Activated naive CD4-positive, alpha-beta T cell treated with anti-CD3 and anti-CD28 coated beads for 36 hours (primary cell): ENCODE measurements at regions not wholly inside any gene's neighbourhood (a gene's known extent, or its start where the extent isn't known, plus 50 kb on each side); places are given as distances from the start of the nearest gene placed in this dataset.

Experiments
- CTCF ChIA-PET: fragments of 350-600 bp; sonication (Branson Sonifier 250); formaldehyde crosslinking; loops from one replicate; lab custom pipeline; 2021; ENCODE audit warnings: antibody characterized with exemption; lab: Charles Lee
- DNase-seq: peaks from one replicate; pipeline ENCODE4 v3.0.0-alpha.2; 2020
- H3K27ac Mint-ChIP-seq: one replicate; pipeline ENCODE4 v1.8.0; 2021; ENCODE audit warnings: mild to moderate bottlenecking, mixed read lengths
- H3K27me3 Mint-ChIP-seq: one replicate; pipeline ENCODE4 v1.8.0; 2021; ENCODE audit warnings: low read depth, mixed read lengths
- H3K36me3 Mint-ChIP-seq: one replicate; pipeline ENCODE4 v1.8.0; 2021; ENCODE audit warnings: low read depth, mixed read lengths
- H3K4me1 Mint-ChIP-seq: one replicate; pipeline ENCODE4 v1.8.0; 2021; ENCODE audit warnings: low read depth, mixed read lengths
- H3K4me3 Mint-ChIP-seq: one replicate; pipeline ENCODE4 v1.8.0; 2021; ENCODE audit warnings: mild to moderate bottlenecking, moderate library complexity, mixed read lengths
- H3K9me3 Mint-ChIP-seq: one replicate; pipeline ENCODE4 v1.8.0; 2021; ENCODE audit warnings: mixed read lengths
- intact Hi-C: fragments of 100-400 bp; cut with micrococcal nuclease; formaldehyde crosslinking; loops from one replicate; pipeline ENCODE4 v1.15.1; 2023

- no peak for DNase-seq
- Mint-ChIP-seq H3K27me3 (peaks cover 8% of the 10 kb centered on the region), H3K27ac (no peak overlapping the region), H3K9me3 (no peaks in the 10 kb centered on the region), H3K4me1 (no peaks in the 10 kb centered on the region), H3K4me3 (no peak overlapping the region), H3K36me3 (no peaks in the 10 kb centered on the region)
- CTCF ChIA-PET: no interaction called here
- intact Hi-C loops: no loop called here
Measured at GRCh38 chr14:56975521-56975920, 165.2 kb upstream of the OTX2 start.

- intact Hi-C loops: no loop called here
- H3K4me1 Mint-ChIP-seq: no peaks in the 10 kb centered on the region
- H3K27ac Mint-ChIP-seq: no peak overlapping the region
- peaks cover 4% of the 10 kb centered on the region for H3K9me3 Mint-ChIP-seq
- H3K27me3 Mint-ChIP-seq: peaks cover 7% of the 10 kb centered on the region
- no peak for DNase-seq
- H3K4me3 Mint-ChIP-seq: no peak overlapping the region
- CTCF ChIA-PET: no interaction called here
- H3K36me3 Mint-ChIP-seq: no peaks in the 10 kb centered on the region
Measured at GRCh38 chr14:56972948-56973347, 162.7 kb upstream of the OTX2 start.

GRCh38 chr14:56964895-56965294 lies 154.6 kb upstream of the OTX2 start:
- CTCF ChIA-PET: no interaction called here
- no peak overlapping the region for H3K4me3 Mint-ChIP-seq

GRCh38 chr14:56963381-56963780 lies 153.1 kb upstream of the OTX2 start:
- H3K27me3 Mint-ChIP-seq: peaks cover 12% of the 10 kb centered on the region
- CTCF ChIA-PET: no interaction called here
- no peaks in the 10 kb centered on the region for H3K36me3 Mint-ChIP-seq
- H3K27ac Mint-ChIP-seq: no peak overlapping the region
- DNase-seq: no peak
- H3K4me3 Mint-ChIP-seq: no peak overlapping the region
- intact Hi-C loops: no loop called here
- H3K9me3 Mint-ChIP-seq: no peaks in the 10 kb centered on the region
- no peaks in the 10 kb centered on the region for H3K4me1 Mint-ChIP-seq

More at GRCh38 chr14:56964895-56965294, 154.6 kb upstream of the OTX2 start:
- Mint-ChIP-seq H3K27ac (no peak overlapping the region), H3K4me1 (no peaks in the 10 kb centered on the region), H3K36me3 (no peaks in the 10 kb centered on the region), H3K9me3 (peaks cover 4% of the 10 kb centered on the region), H3K27me3 (peaks cover 7% of the 10 kb centered on the region)
- intact Hi-C loops: no loop called here
- DNase-seq: no peak

- H3K4me3 Mint-ChIP-seq: no peak overlapping the region
- H3K27me3 Mint-ChIP-seq: peaks cover 12% of the 10 kb centered on the region
- no peaks in the 10 kb centered on the region for H3K4me1 Mint-ChIP-seq
- CTCF ChIA-PET: no interaction called here
- DNase-seq: no peak
- no peaks in the 10 kb centered on the region for H3K9me3 Mint-ChIP-seq
- no peak overlapping the region for H3K27ac Mint-ChIP-seq
- no peaks in the 10 kb centered on the region for H3K36me3 Mint-ChIP-seq
- intact Hi-C loops: no loop called here
Measured at GRCh38 chr14:56962444-56963080, 152.3 kb upstream of the OTX2 start.

GRCh38 chr14:56959869-56960268 lies 149.6 kb upstream of the OTX2 start:
- DNase-seq: no peak
- Mint-ChIP-seq H3K4me1 (no peaks in the 10 kb centered on the region), H3K36me3 (no peaks in the 10 kb centered on the region), H3K27ac (no peak overlapping the region), H3K9me3 (no peaks in the 10 kb centered on the region), H3K4me3 (no peak overlapping the region), H3K27me3 (peaks cover 6% of the 10 kb centered on the region)
- CTCF ChIA-PET: no interaction called here
- intact Hi-C loops: no loop called here

- DNase-seq: no peak
- CTCF ChIA-PET: no interaction called here
- Mint-ChIP-seq H3K4me3 (no peak overlapping the region), H3K9me3 (no peaks in the 10 kb centered on the region), H3K36me3 (no peaks in the 10 kb centered on the region), H3K27ac (no peak overlapping the region), H3K27me3 (peaks cover 6% of the 10 kb centered on the region), H3K4me1 (no peaks in the 10 kb centered on the region)
- intact Hi-C loops: no loop called here
Measured at GRCh38 chr14:56959121-56959520, 148.8 kb upstream of the OTX2 start.

- no peaks in the 10 kb centered on the region for H3K4me1 Mint-ChIP-seq
- CTCF ChIA-PET: no interaction called here
- H3K9me3 Mint-ChIP-seq: no peaks in the 10 kb centered on the region
- H3K36me3 Mint-ChIP-seq: no peaks in the 10 kb centered on the region
- intact Hi-C loops: no loop called here
- H3K27ac Mint-ChIP-seq: no peak overlapping the region
- peaks cover 6% of the 10 kb centered on the region for H3K27me3 Mint-ChIP-seq
- H3K4me3 Mint-ChIP-seq: no peak overlapping the region
- no peak for DNase-seq
Measured at GRCh38 chr14:56956182-56956581, 145.9 kb upstream of the OTX2 start.

GRCh38 chr14:56955745-56956144 lies 145.5 kb upstream of the OTX2 start:
- Mint-ChIP-seq H3K4me3 (no peak overlapping the region), H3K36me3 (no peaks in the 10 kb centered on the region), H3K27ac (no peak overlapping the region), H3K9me3 (no peaks in the 10 kb centered on the region), H3K27me3 (peaks cover 6% of the 10 kb centered on the region), H3K4me1 (no peaks in the 10 kb centered on the region)
- no peak for DNase-seq
- intact Hi-C loops: no loop called here
- CTCF ChIA-PET: no interaction called here

- CTCF ChIA-PET: no interaction called here
- no peak for DNase-seq
- H3K4me3 Mint-ChIP-seq: no peak overlapping the region
- H3K9me3 Mint-ChIP-seq: no peaks in the 10 kb centered on the region
- no peaks in the 10 kb centered on the region for H3K4me1 Mint-ChIP-seq
- H3K27ac Mint-ChIP-seq: no peak overlapping the region
- peaks cover 3% of the 10 kb centered on the region for H3K27me3 Mint-ChIP-seq
- no peaks in the 10 kb centered on the region for H3K36me3 Mint-ChIP-seq
- intact Hi-C loops: no loop called here
Measured at GRCh38 chr14:56953884-56954283, 143.6 kb upstream of the OTX2 start.

- no peak for DNase-seq
- Mint-ChIP-seq H3K9me3 (no peaks in the 10 kb centered on the region), H3K36me3 (no peaks in the 10 kb centered on the region), H3K27me3 (peaks cover 3% of the 10 kb centered on the region), H3K27ac (no peak overlapping the region), H3K4me3 (no peak overlapping the region), H3K4me1 (no peaks in the 10 kb centered on the region)
- intact Hi-C loops: no loop called here
- CTCF ChIA-PET: interaction anchor here (0.6 kb wide), 1 partner anchor 117 kb away, joined by 4 read pairs; no protein-coding TSS in a partner anchor
Measured at GRCh38 chr14:56952766-56953473, 142.6 kb upstream of the OTX2 start.

- Mint-ChIP-seq H3K36me3 (no peaks in the 10 kb centered on the region), H3K9me3 (no peaks in the 10 kb centered on the region), H3K4me1 (no peaks in the 10 kb centered on the region), H3K27ac (no peak overlapping the region), H3K27me3 (peaks cover 8% of the 10 kb centered on the region), H3K4me3 (no peak overlapping the region)
- intact Hi-C loops: no loop called here
- CTCF ChIA-PET: interaction anchor here (0.6 kb wide), 1 partner anchor 54 kb away, joined by 3 read pairs; no protein-coding TSS in a partner anchor
- DNase-seq: no peak
Measured at GRCh38 chr14:56949828-56950227, 139.5 kb upstream of the OTX2 start.

GRCh38 chr14:56945291-56945690 lies 135.0 kb upstream of the OTX2 start:
- no peaks in the 10 kb centered on the region for H3K36me3 Mint-ChIP-seq
- peaks cover 4% of the 10 kb centered on the region for H3K9me3 Mint-ChIP-seq
- H3K27ac Mint-ChIP-seq: no peak overlapping the region
- intact Hi-C loops: no loop called here
- peaks cover 21% of the 10 kb centered on the region for H3K27me3 Mint-ChIP-seq
- no peak for DNase-seq
- H3K4me1 Mint-ChIP-seq: no peaks in the 10 kb centered on the region
- H3K4me3 Mint-ChIP-seq: no peak overlapping the region
- CTCF ChIA-PET: no interaction called here
